A549 (cell line): ENCODE measurements at regions not wholly inside any gene's neighbourhood (a gene's known extent, or its start where the extent isn't known, plus 50 kb on each side); places are given as distances from the start of the nearest gene placed in this dataset.

Source experiments
- ATAC-seq, 2 experiments: fragments of 200-7000 bp in 1 of 2; fragments of >200 bp in 1 of 2; cut with Nextera tagmentation in 1 of 2; cut with Tn5 transposase in 1 of 2; 3 replicates each; pipeline versions ENCODE4 v1.8.0 to v1.9.1; 2018 to 2020; ENCODE audit warnings: mild to moderate bottlenecking in 1 of 2, moderate library complexity in 1 of 2
- CTCF ChIA-PET: fragments of 300-600 bp; sonication (Branson Sonifier 250); formaldehyde crosslinking; extraction: SDS; loops from one replicate; lab custom pipeline; 2021; ENCODE audit warnings: antibody characterized with exemption, inconsistent platforms; lab: Yijun Ruan, JAX
- POLR2A ChIA-PET: fragments of 350-600 bp; formaldehyde crosslinking; extraction: SDS; loops from one replicate; lab custom pipeline; 2021; ENCODE audit warnings: antibody characterized with exemption, inconsistent platforms; lab: Yijun Ruan, JAX
- DNase-seq, 2 experiments: peaks; one replicate each; pipeline versions ENCODE4 v3.0.0 to v3.0.0-alpha.2; 2011 to 2016; ENCODE audit warnings: low read depth in 1 of 2, low spot score in 1 of 2
- FAIRE-seq: peaks from 2 replicates; lab custom pipeline; 2011; peaks lifted over from hg19 to GRCh38; lab: Jason Lieb, UNC
- H3K27ac ChIP-seq, 2 experiments: fragments of >200 bp; sonication (Bioruptor Twin); formaldehyde crosslinking; 3 replicates each; pipeline ENCODE4 v1.5.1; 2016 to 2017
- H3K4me1 ChIP-seq: fragments of >200 bp; sonication (Bioruptor Twin); formaldehyde crosslinking; 3 replicates; pipeline ENCODE4 v1.6.1; 2016
- H3K4me2 ChIP-seq: fragments of >200 bp; sonication (Bioruptor Twin); formaldehyde crosslinking; 3 replicates; pipeline ENCODE4 v1.6.1; 2016
- H3K4me3 ChIP-seq: fragments of >200 bp; sonication (Bioruptor Twin); formaldehyde crosslinking; 3 replicates; pipeline ENCODE4 v1.5.1; 2016
- H3K9me3 ChIP-seq: fragments of >200 bp; sonication (Bioruptor Twin); formaldehyde crosslinking; 3 replicates; pipeline ENCODE4 v1.6.1; 2016
- BCL3 ChIP-seq: fragments of >200 bp; sonication (Bioruptor Twin); formaldehyde crosslinking; IDR thresholded peaks from 3 replicates; pipeline ENCODE4 v1.6.1; 2016
- BHLHE40 ChIP-seq: IDR thresholded peaks from 2 replicates; pipeline ENCODE4 v1.6.1; 2012; ENCODE audit warnings: low read depth, low read length, inconsistent platforms
- CEBPB ChIP-seq, 2 experiments: fragments of >200 bp in 1 of 2; sonication (Bioruptor Twin) in 1 of 2; formaldehyde crosslinking in 1 of 2; IDR thresholded peaks; 2 replicates each; pipeline ENCODE4 v1.6.1; 2012 to 2016
- CTCF ChIP-seq: fragments of >200 bp; sonication (Bioruptor Twin); formaldehyde crosslinking; IDR thresholded peaks from 3 replicates; pipeline ENCODE4 v1.5.1; 2016
- ELK1 ChIP-seq: fragments of 150-350 bp; IDR thresholded peaks from 2 replicates; pipeline ENCODE4 v1.6.1; 2014; ENCODE audit warnings: low read depth, mild to moderate bottlenecking, low read length
- EP300 ChIP-seq, 2 experiments: fragments of >200 bp; sonication (Bioruptor Twin); formaldehyde crosslinking; IDR thresholded peaks; 2 replicates in 1 of 2; 3 replicates in 1 of 2; pipeline ENCODE4 v1.6.1; 2016 to 2017
- ESRRA ChIP-seq: fragments of 150-350 bp; IDR thresholded peaks from 2 replicates; pipeline ENCODE4 v1.6.1; 2014; ENCODE audit warnings: mild to moderate bottlenecking, low read length, borderline replicate concordance
- FOSL2 ChIP-seq, 2 experiments: fragments of 450-650 bp in 1 of 2; fragments of >200 bp in 1 of 2; sonication (Bioruptor Twin) in 1 of 2; formaldehyde crosslinking; IDR thresholded peaks; 2 replicates each; pipeline versions ENCODE4 v1.5.0 to v1.6.1; 2016 to 2020; ENCODE audit warnings: mild to moderate bottlenecking in 1 of 2, moderate library complexity in 1 of 2
- FOXS1 ChIP-seq: fragments of 250-450 bp; sonication (Bioruptor Pico); IDR thresholded peaks from 2 replicates; pipeline ENCODE4 v1.5.0; 2020; ENCODE audit warnings: mild to moderate bottlenecking, moderate library complexity
- HEYL ChIP-seq: fragments of 250-450 bp; sonication (Bioruptor Pico); IDR thresholded peaks from 2 replicates; pipeline ENCODE4 v1.8.0; 2021; ENCODE audit warnings: mild to moderate bottlenecking, moderate library complexity
- HMGXB4 ChIP-seq: fragments of 250-450 bp; sonication (Bioruptor Pico); IDR thresholded peaks from 2 replicates; pipeline ENCODE4 v1.5.0; 2021; ENCODE audit warnings: mild to moderate bottlenecking, moderate library complexity, borderline replicate concordance
- JUN ChIP-seq, 2 experiments: fragments of >200 bp; sonication (Bioruptor Twin); formaldehyde crosslinking; IDR thresholded peaks; 2 replicates in 1 of 2; 3 replicates in 1 of 2; pipeline ENCODE4 v1.6.1; 2016 to 2017
- KDM5A ChIP-seq: fragments of 200-600 bp; sonication (generic); IDR thresholded peaks from 2 replicates; pipeline ENCODE4 v1.6.1; 2016; ENCODE audit warnings: antibody characterized with exemption, mild to moderate bottlenecking
- MAX ChIP-seq: IDR thresholded peaks from 2 replicates; pipeline ENCODE4 v1.6.1; 2012
- MAZ ChIP-seq: fragments of 150-350 bp; IDR thresholded peaks from 2 replicates; pipeline ENCODE4 v1.6.1; 2014; ENCODE audit warnings: antibody characterized with exemption, low read depth, low read length, borderline replicate concordance
- MYC ChIP-seq: IDR thresholded peaks from 2 replicates; pipeline ENCODE4 v1.6.1; 2012; ENCODE audit warnings: mild to moderate bottlenecking, inconsistent platforms, low read length, improper control_type of control experiment, borderline replicate concordance
- NFE2L2 ChIP-seq: fragments of 150-350 bp; conservative IDR thresholded peaks from 2 replicates; pipeline ENCODE4 v1.6.1; 2014; ENCODE audit warnings: low read length
- POLR2A ChIP-seq: IDR thresholded peaks from 2 replicates; pipeline ENCODE4 v1.6.1; 2012; ENCODE audit warnings: mild to moderate bottlenecking, low read length
- RAD21 ChIP-seq, 2 experiments: fragments of >200 bp in 1 of 2; sonication (Bioruptor Twin) in 1 of 2; formaldehyde crosslinking in 1 of 2; IDR thresholded peaks in 1 of 2; conservative IDR thresholded peaks in 1 of 2; 2 replicates in 1 of 2; 3 replicates in 1 of 2; pipeline ENCODE4 v1.6.1; 2012 to 2018; ENCODE audit warnings: inconsistent platforms in 1 of 2
- RCOR1 ChIP-seq: fragments of 150-350 bp; IDR thresholded peaks from 2 replicates; pipeline ENCODE4 v1.6.1; 2014; ENCODE audit warnings: antibody characterized with exemption, low read length, low read depth
- SMC3 ChIP-seq: fragments of >200 bp; sonication (Bioruptor Twin); formaldehyde crosslinking; IDR thresholded peaks from 3 replicates; pipeline ENCODE4 v1.6.1; 2018; ENCODE audit warnings: inconsistent platforms
- TFCP2L1 ChIP-seq: fragments of 250-450 bp; sonication (Bioruptor Pico); IDR thresholded peaks from 2 replicates; pipeline ENCODE4 v1.5.0; 2021; ENCODE audit warnings: mild to moderate bottlenecking
- USF2 ChIP-seq: fragments of 450-650 bp; IDR thresholded peaks from 2 replicates; pipeline ENCODE4 v1.6.1; 2014; ENCODE audit warnings: antibody characterized with exemption
- ZFP36 ChIP-seq: fragments of 450-650 bp; IDR thresholded peaks from 2 replicates; pipeline ENCODE4 v1.6.1; 2014; ENCODE audit warnings: borderline replicate concordance; ENCODE audit not compliant: partially characterized antibody
- WGBS: methylation state at CpG from one replicate; pipeline ENCODE4 v1.1.6; 2017; ENCODE audit errors: missing lambda C conversion rate; 5-methylcytosine and 5-hydroxymethylcytosine counted together

- POLR2A ChIA-PET = no interaction called here
- FAIRE-seq (no peak), DNase-seq (no peak), ATAC-seq (no peak)
- Histone ChIP-seq H3K4me3 (no peak overlapping the region), H3K9me3 (no peaks in the 10 kb centered on the region)
- WGBS = 0% methylated on average over 1 of the region's 1 CpG
- TF ChIP-seq ELK1 (no peak), ZFP36 (no peak), RAD21 (conservative IDR thresholded peaks at IDR 0.05 in 1 of 2, IDR thresholded peaks at IDR 0.05 in 1 of 2) (no peak), EP300 (IDR thresholded peaks at IDR 0.05) (no peak), MAX (no peak), MAZ (no peak), NFE2L2 (no peak), CEBPB (IDR thresholded peaks at IDR 0.05) (no peak), HEYL (CRISPR knock-in tag) (no peak)
- TF ChIP-seq, all 56 proteins: peak for 0
- Histone ChIP-seq H3K4me2 (no peak overlapping the region), H3K27ac (no peak overlapping the region), H3K4me1 (no peaks in the 10 kb centered on the region)
- CTCF ChIA-PET = no interaction called here
Observed at GRCh38 chr1:81554534-81554933, 246.2 kb upstream of the ADGRL2 start.

GRCh38 chr1:81554108-81554507 is 246.6 kb upstream of the ADGRL2 start:
- FAIRE-seq (no peak), ATAC-seq (no peak)
- H3K4me1 ChIP-seq = no peaks in the 10 kb centered on the region
- TF ChIP-seq MYC = no peak
- no peak for TF ChIP-seq KDM5A
- no peak for TF ChIP-seq BHLHE40
- TF ChIP-seq ESRRA = no peak
- TF ChIP-seq CEBPB (IDR thresholded peaks at IDR 0.05) = no peak
- TF ChIP-seq CTCF = no peak
- TF ChIP-seq, all 56 proteins: peak for 0
- ChIA-PET POLR2A (no interaction called here), CTCF (no interaction called here)
- no peak for DNase-seq
- no peak overlapping the region for H3K4me3 ChIP-seq
- no peak overlapping the region for H3K4me2 ChIP-seq
- H3K9me3 ChIP-seq = no peaks in the 10 kb centered on the region
- no peak overlapping the region for H3K27ac ChIP-seq
- 72% methylated on average over 2 of the region's 2 CpGs for WGBS

GRCh38 chr1:81553503-81553902 is 247.2 kb upstream of the ADGRL2 start:
- TF ChIP-seq ZFP36 = no peak
- TF ChIP-seq USF2 = no peak
- TF ChIP-seq RCOR1 = no peak
- TF ChIP-seq BHLHE40 = no peak
- TF ChIP-seq FOXS1 (CRISPR knock-in tag) = no peak
- no peak for TF ChIP-seq CEBPB (IDR thresholded peaks at IDR 0.05)
- no peak for TF ChIP-seq TFCP2L1 (CRISPR knock-in tag)
- TF ChIP-seq SMC3 = no peak
- TF ChIP-seq JUN (IDR thresholded peaks at IDR 0.05) = no peak
- TF ChIP-seq POLR2A = no peak
- TF ChIP-seq FOSL2 (IDR thresholded peaks at IDR 0.05) = no peak
- no peak for TF ChIP-seq FOSL2 (CRISPR knock-in tag; IDR thresholded peaks at IDR 0.05)
- no peak for TF ChIP-seq HMGXB4 (CRISPR knock-in tag)
- no peak for TF ChIP-seq RAD21 (conservative IDR thresholded peaks at IDR 0.05 in 1 of 2, IDR thresholded peaks at IDR 0.05 in 1 of 2)
- TF ChIP-seq BCL3 = no peak
- TF ChIP-seq CTCF = no peak
- TF ChIP-seq, all 56 proteins: peak for 0
- Histone ChIP-seq H3K4me1 (no peaks in the 10 kb centered on the region), H3K9me3 (no peaks in the 10 kb centered on the region), H3K4me3 (no peak overlapping the region), H3K27ac (no peak overlapping the region), H3K4me2 (no peak overlapping the region)
- FAIRE-seq (no peak), DNase-seq (no peak), ATAC-seq (no peak)
- 17% methylated on average over 1 of the region's 1 CpG for WGBS
- CTCF ChIA-PET = no interaction called here
- POLR2A ChIA-PET = no interaction called here
